SH-SY5Y (cell line): ENCODE measurements at regions not wholly inside any gene's neighbourhood (a gene's known extent, or its start where the extent isn't known, plus 50 kb on each side); places are given as distances from the start of the nearest gene placed in this dataset.

Experiments used
- GATA2 ChIP-seq: IDR thresholded peaks from 2 replicates; pipeline ENCODE4 v1.6.1; 2011; ENCODE audit warnings: mild to moderate bottlenecking, low read depth, low read length
- GATA3 ChIP-seq: IDR thresholded peaks from 2 replicates; pipeline ENCODE4 v1.6.1; 2011; ENCODE audit warnings: low read depth, mild to moderate bottlenecking, low read length, moderate library complexity

- no peak for TF ChIP-seq GATA2
- TF ChIP-seq GATA3: no peak
These were observed 262.2 kb upstream of the KLHL29 start for GRCh38 chr2:23122681-23123215.
